Duodenal mucosa (tissue), 2 donors: ENCODE measurements at regions not wholly inside any gene's neighbourhood (a gene's known extent, or its start where the extent isn't known, plus 50 kb on each side); places are given as distances from the start of the nearest gene placed in this dataset.
"Not testable (repeated sequence)": the region's sequence is repeated elsewhere in the genome, so short reads cannot be mapped to it uniquely, and the experiment has no call there.

Source experiments
- H3K27ac ChIP-seq: one replicate; pipeline ENCODE4 v1.7.0; 2013; ENCODE audit warnings: low read depth, low read length
- H3K27me3 ChIP-seq, 2 donors: one replicate each; pipeline ENCODE4 v1.7.0; 2013; ENCODE audit warnings: low read length in 2 of 2, control low read depth in 1 of 2; ENCODE audit not compliant: insufficient read depth in 2 of 2, control insufficient read depth in 1 of 2
- H3K36me3 ChIP-seq, 2 donors: one replicate each; pipeline ENCODE4 v1.7.0; 2013; ENCODE audit warnings: low read length in 2 of 2, control low read depth in 1 of 2; ENCODE audit not compliant: insufficient read depth in 2 of 2, control insufficient read depth in 1 of 2
- H3K4me1 ChIP-seq, 2 donors: one replicate each; pipeline ENCODE4 v1.7.0; 2013; ENCODE audit warnings: low read length in 2 of 2, control low read depth in 1 of 2; ENCODE audit not compliant: insufficient read depth in 2 of 2, control insufficient read depth in 1 of 2
- H3K4me3 ChIP-seq, 2 donors: one replicate each; pipeline ENCODE4 v1.7.0; 2013; ENCODE audit warnings: low read length in 2 of 2, low read depth in 1 of 2
- H3K9ac ChIP-seq, 2 donors: one replicate each; pipeline ENCODE4 v1.7.0; 2013; ENCODE audit warnings: low read length in 2 of 2, low read depth in 1 of 2
- H3K9me3 ChIP-seq, 2 donors: one replicate each; pipeline ENCODE4 v1.7.0; 2013; ENCODE audit warnings: low read length in 2 of 2, control low read depth in 1 of 2; ENCODE audit not compliant: control insufficient read depth in 1 of 2

- H3K9me3 ChIP-seq: no peaks in the 10 kb centered on the region
- no peaks in the 10 kb centered on the region for H3K36me3 ChIP-seq
- no peak overlapping the region for H3K27ac ChIP-seq
- no peaks in the 10 kb centered on the region for H3K4me1 ChIP-seq
- H3K27me3 ChIP-seq: no peaks in the 10 kb centered on the region
- no peak overlapping the region for H3K9ac ChIP-seq
- H3K4me3 ChIP-seq: no peak overlapping the region
Observed at GRCh38 chr4:58871509-58871908, 1761.3 kb upstream of the IGFBP7 start.

- no peak overlapping the region for H3K9ac ChIP-seq
- H3K4me3 ChIP-seq: no peak overlapping the region
- H3K36me3 ChIP-seq: no peaks in the 10 kb centered on the region
- peaks cover 0 to 4% of the 10 kb centered on the region in 2 donors for H3K9me3 ChIP-seq
- no peaks in the 10 kb centered on the region for H3K27me3 ChIP-seq
- no peak overlapping the region for H3K27ac ChIP-seq
- H3K4me1 ChIP-seq: no peaks in the 10 kb centered on the region
Observed at GRCh38 chr4:58849026-58849425, 1738.8 kb upstream of the IGFBP7 start.

DNA sequence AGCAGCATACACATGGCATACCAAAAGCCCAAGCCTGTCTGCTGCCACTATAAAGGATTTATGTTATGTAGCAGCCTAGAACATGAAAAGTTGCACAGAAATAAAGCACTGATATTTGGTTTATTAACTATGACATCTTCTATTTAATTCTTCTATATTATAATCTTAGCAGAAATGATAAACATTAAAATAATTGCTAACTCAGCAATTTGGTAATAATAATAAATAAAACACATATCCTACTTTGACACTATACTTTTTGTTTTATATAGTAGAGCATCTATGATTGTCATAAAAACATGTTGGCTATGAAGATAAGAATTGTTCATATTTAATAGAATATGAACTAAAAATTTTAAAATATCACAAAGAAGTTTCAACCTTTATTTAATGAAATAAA, 1733.3 kb upstream of the IGFBP7 start:
- no peaks in the 10 kb centered on the region for H3K27me3 ChIP-seq
- no peak overlapping the region for H3K4me3 ChIP-seq
- H3K9ac ChIP-seq: no peak overlapping the region
- H3K27ac ChIP-seq: no peak overlapping the region
- no peaks in the 10 kb centered on the region for H3K4me1 ChIP-seq
- H3K36me3 ChIP-seq: no peaks in the 10 kb centered on the region
- H3K9me3 ChIP-seq: peaks cover 0 to 3% of the 10 kb centered on the region in 2 donors

GRCh38 chr4:58833126-58833525, 1722.9 kb upstream of the IGFBP7 start:
- Histone ChIP-seq H3K9ac (no peak overlapping the region), H3K4me3 (no peak overlapping the region), H3K4me1 (no peaks in the 10 kb centered on the region), H3K27ac (no peak overlapping the region), H3K27me3 (no peaks in the 10 kb centered on the region), H3K36me3 (no peaks in the 10 kb centered on the region), H3K9me3 (no peaks in the 10 kb centered on the region)

GRCh38 chr4:58825278-58825677, 1715.1 kb upstream of the IGFBP7 start:
- Histone ChIP-seq H3K27ac (no peak overlapping the region), H3K9me3 (no peaks in the 10 kb centered on the region), H3K4me3 (no peak overlapping the region), H3K4me1 (no peaks in the 10 kb centered on the region), H3K9ac (no peak overlapping the region), H3K27me3 (no peaks in the 10 kb centered on the region), H3K36me3 (no peaks in the 10 kb centered on the region)

GRCh38 chr4:58818560-58818959, 1708.4 kb upstream of the IGFBP7 start:
- H3K4me3 ChIP-seq, H3K27me3 ChIP-seq, H3K36me3 ChIP-seq, H3K9me3 ChIP-seq, H3K9ac ChIP-seq, H3K27ac ChIP-seq, H3K4me1 ChIP-seq: not testable (repeated sequence)

DNA sequence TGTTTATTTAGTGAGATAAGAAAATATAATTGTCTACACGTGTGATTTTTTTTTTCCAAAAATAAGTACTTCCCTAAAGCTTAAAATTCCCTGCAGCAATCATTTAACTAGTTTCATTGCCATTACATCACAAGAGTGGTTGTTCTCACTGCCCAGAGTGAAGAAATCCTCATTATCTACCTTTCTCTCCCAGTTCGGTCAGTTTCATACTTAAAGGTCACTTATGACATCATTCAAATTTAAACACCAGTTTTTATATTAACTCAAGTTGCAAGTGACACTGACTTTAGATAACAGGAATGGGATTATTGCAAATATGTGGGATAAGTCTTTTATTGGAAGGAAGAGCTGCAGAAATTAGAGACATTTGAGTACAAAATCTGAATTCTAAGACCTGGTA, 1699.8 kb upstream of the IGFBP7 start:
- no peaks in the 10 kb centered on the region for H3K36me3 ChIP-seq
- no peak overlapping the region for H3K9ac ChIP-seq
- no peaks in the 10 kb centered on the region for H3K9me3 ChIP-seq
- no peak overlapping the region for H3K4me3 ChIP-seq
- no peaks in the 10 kb centered on the region for H3K4me1 ChIP-seq
- H3K27me3 ChIP-seq: no peaks in the 10 kb centered on the region
- no peak overlapping the region for H3K27ac ChIP-seq

- Histone ChIP-seq H3K27ac (no peak overlapping the region), H3K9me3 (no peaks in the 10 kb centered on the region), H3K4me3 (no peak overlapping the region), H3K27me3 (no peaks in the 10 kb centered on the region), H3K4me1 (no peaks in the 10 kb centered on the region), H3K9ac (no peak overlapping the region), H3K36me3 (no peaks in the 10 kb centered on the region)
Observed at GRCh38 chr4:58809366-58809765, 1699.2 kb upstream of the IGFBP7 start.

GRCh38 chr4:58808817-58809216, 1698.6 kb upstream of the IGFBP7 start:
- no peak overlapping the region for H3K27ac ChIP-seq
- no peaks in the 10 kb centered on the region for H3K9me3 ChIP-seq
- H3K4me3 ChIP-seq: no peak overlapping the region
- no peaks in the 10 kb centered on the region for H3K27me3 ChIP-seq
- no peak overlapping the region for H3K9ac ChIP-seq
- no peaks in the 10 kb centered on the region for H3K36me3 ChIP-seq
- H3K4me1 ChIP-seq: no peaks in the 10 kb centered on the region

GRCh38 chr4:58807843-58808615, 1697.8 kb upstream of the IGFBP7 start:
- Histone ChIP-seq H3K27me3 (no peaks in the 10 kb centered on the region), H3K36me3 (no peaks in the 10 kb centered on the region), H3K4me1 (no peaks in the 10 kb centered on the region), H3K27ac (no peak overlapping the region), H3K4me3 (no peak overlapping the region), H3K9me3 (no peaks in the 10 kb centered on the region), H3K9ac (no peak overlapping the region)
